DMS153 (cell line): ENCODE measurements at regions not wholly inside any gene's neighbourhood (a gene's known extent, or its start where the extent isn't known, plus 50 kb on each side); places are given as distances from the start of the nearest gene placed in this dataset.
"Not testable (repeated sequence)": the region's sequence is repeated elsewhere in the genome, so short reads cannot be mapped to it uniquely, and the experiment has no call there.

ENCODE experiments used
- DNase-seq: peaks from one replicate; lab custom pipeline; 2025; lab: John Stamatoyannopoulos, UW

DNA sequence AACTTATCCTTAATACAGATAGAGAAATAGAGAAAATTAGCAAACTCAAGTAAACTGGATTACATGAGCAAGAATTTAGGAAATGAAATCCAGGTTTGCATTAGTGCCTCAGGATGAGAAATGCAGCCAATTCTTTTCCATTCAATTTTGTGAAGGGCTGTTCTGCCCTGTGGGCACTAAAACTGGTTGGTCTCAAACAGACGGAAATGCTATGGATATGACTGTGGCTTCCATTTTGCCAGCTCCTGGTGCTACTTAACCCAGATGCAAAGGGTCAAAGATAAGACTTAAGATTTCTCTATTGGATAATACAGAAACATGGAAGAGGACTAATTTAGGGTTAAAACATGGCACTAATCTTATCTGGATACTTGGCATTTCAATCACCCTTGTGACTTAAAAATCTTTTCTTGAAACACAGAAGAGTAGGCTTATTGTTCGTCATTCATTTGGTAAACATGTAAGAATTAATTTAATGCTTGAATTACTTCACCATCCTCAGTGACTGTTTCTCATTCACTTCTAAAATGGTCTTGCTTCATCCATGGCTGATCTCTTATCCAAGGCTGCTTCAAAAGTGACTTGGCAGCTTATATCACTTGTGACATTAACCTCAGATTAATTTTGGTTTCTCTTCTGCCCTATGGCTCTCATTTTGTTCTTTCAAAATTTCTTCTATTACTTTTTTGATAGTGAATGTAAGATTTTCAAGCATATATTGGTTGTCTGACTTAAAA, 1008.7 kb downstream of the GLUD2 start:
- no peak for DNase-seq

DNA sequence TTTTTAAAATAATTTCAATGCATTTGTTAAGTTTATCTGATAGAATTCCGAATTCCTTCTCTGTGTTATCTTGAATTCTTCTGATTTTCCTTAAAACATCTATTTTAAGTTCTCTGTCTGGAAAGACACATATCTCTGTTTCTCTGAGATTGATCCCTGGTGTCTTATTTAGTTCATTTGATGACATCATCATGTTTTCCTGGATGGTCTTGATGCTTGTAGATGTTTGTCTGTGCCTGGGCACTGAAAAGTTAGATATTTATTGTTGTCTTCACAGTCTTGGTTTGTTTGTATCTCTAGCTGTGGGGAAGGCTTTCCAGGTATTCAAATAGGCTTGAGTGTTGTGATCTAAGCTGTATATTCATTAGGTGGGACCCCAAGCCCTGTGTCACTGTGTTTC, 1028.8 kb downstream of the GLUD2 start:
- DNase-seq: no peak

DNA sequence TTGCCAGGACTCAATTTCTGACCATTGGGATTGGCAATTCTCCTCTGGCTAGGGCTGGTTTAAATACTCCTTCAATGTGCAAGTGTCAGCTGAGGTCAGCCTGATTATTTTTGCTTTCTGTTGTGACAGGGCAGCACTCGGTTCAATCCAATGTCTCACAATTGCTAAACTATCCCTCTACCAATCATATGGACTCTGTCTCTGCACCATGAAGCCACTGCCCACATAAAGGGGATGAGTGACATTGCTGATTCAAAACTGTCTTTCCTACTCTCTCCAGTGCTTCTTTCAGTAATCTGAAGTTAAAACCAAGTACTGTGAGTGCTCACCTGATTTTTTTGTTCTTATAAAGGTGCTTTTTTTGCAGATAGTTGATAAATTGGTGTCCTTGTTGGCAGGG, 1030.7 kb downstream of the GLUD2 start:
- DNase-seq: no peak

DNA sequence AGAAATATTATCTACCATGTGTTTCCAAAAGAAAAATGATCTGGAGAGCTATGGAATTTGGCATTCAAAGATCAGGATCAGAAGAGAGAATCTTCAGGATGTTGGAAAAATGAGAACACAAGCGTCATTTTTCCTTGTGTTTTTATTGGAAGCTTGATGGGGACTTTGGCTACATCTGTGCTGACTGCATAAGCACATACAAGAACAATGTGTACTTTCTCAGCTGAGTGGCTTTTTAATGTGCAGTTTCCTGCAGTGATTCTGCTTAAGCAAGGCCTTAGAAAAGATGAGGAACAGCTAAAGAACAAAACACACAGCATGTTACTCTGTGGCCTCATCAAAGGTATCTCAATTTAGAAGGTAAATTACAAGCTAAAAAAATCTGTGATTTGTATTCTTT, 1039.9 kb downstream of the GLUD2 start:
- DNase-seq: peak; percentile 63

DNA sequence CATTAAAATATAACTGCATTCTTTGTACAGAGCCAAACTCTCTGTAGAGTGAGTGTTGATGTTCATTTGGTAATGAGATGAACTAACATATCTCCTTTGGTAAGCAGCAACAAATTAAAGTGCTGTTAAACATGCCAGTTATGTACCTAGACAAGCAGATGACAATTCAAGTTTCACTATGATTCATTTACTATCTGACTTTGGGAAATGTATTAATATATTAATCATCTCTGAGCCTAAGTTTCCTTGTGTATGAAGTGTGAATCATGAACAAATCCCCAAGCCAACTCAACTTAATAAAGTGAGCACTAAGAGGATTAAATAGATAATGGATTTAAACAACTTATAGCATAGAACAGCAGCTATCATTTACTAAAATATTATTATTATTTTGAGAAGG, 1044.2 kb downstream of the GLUD2 start:
- no peak for DNase-seq

DNA sequence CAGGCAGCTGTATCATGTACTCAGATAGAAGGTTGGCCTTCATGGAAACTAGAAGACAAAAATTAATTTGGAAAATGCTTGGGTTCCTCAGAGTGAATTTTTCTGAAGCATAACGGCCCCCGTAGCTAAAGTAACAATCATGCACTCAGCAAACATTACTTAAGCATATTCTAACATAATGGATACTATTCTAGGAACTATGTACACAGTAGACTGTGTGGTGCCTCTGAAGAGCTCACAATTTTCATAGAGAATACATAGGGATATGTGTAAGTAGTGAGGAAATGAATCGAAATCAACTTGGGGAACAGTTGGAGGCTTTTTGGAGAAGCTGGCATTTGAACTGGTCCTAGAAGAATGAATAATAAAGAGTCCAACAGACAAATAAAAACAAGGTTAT, 1045.0 kb downstream of the GLUD2 start:
- DNase-seq: no peak

DNA sequence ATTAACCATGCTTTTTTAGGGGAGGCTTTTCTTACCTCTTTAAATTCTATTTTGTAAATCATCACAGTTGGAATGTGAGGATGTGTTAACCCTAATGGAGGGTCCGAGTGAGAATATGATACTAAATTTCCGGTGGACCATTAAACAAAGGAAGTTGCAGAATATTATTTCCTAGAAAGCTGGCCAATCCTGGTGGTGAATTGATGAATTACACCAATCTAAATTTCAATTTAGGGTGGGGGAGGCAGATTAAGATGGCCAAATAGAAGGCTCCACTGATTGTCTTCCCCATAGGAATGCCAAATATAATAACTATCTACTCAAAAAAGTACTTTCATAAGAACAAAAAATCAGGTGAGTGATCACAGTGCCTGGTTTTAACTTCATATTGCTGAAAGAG, 1045.6 kb downstream of the GLUD2 start:
- no peak for DNase-seq

DNA sequence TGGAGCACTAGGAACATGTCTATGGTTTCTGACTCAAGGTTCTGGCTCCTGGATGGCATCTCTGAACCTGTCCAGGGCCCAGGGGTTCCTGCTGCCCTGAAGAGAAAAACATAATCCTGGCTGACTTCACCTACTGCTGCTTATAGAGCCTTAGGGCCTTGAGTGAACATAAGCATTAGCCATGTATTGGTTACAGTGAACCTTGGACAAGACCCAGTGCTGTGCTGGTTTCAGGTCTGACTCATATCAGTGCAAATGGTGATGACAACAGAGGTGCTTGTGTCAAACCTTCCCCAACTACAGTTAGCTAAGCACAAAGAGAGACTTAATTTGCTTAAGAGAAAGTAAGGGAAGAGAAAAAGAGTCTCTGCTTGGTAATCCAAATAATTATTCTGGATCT, 1047.2 kb downstream of the GLUD2 start:
- DNase-seq: no peak

DNA sequence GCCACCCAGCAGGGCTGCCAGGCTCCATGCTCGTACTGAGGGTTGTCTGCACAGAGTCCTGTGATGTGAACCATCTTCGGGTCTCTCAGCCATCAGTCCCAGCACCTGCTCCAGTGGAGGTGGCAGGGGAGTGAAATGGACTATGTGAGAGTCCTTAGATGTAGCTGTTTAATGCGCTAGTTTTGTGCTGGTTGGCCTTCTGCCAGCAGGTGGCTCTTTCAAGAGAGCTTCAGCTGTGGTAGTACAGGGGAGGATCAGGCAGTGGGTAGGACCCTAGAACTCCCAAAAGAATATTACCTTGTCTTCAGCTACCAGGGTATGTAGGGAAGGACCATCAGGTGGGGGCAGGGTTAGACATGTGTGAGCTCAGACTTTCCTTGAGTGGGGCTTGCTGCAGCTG, 1066.0 kb downstream of the GLUD2 start:
- DNase-seq: no peak

DNA sequence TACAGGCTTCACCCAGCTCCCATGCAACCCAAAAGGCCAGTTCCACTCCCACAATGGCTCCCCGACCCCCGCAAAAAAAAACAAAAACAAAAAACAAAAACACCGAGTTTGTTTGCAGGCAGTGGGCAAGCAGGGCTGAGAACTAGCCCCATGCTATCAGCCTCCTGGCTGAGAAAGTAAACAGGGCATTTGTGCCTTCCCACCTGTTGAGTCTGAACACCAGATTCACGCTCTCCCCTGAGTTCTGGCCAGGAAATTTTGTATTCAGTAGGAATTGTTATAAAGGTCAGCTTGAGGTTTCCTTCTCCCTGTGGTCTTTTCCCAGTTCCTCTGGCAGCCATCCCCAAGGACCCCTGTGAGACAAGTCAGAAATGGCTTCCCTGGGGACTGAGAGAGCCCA, 1066.5 kb downstream of the GLUD2 start:
- no peak for DNase-seq

DNA sequence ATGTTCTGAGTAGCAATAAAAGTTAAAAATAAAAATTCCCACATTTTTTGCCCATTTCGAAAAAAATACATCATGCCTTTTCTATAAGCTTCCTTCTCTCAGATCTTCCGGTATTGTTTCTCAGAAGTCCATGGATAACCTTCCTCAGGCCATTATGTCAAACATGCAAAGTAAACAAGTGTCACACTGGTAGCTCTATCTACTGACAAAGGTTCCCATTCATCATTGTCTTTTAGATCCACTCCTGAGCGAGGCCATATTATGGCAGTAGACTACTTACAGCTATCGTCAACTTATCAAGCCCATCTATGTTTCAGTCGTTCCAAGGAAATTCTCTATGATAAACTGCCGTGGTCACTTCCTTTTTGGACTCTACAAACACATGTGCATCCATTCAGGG, 1068.2 kb downstream of the GLUD2 start:
- DNase-seq: peak; percentile 34

DNA sequence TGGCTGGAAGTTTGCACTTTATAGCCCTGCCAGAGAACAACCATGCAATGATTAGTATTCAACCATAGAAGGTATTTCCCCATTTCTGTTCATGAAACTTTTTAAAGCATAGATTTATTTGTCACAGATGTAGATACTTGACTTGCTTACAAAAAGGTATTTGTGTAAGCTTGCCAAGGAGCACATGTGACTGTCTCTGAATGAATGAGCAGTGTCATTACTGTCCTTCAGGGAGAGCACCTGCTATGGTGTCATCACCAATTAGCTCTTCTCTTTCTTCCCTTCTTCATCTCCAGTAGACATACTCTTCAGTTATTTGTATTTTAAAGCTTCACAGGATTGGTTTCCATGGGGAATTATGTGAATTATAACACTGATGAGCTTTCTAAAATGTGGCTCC, 1064.7 kb upstream of the GRIA3 start:
- DNase-seq: no peak

DNA sequence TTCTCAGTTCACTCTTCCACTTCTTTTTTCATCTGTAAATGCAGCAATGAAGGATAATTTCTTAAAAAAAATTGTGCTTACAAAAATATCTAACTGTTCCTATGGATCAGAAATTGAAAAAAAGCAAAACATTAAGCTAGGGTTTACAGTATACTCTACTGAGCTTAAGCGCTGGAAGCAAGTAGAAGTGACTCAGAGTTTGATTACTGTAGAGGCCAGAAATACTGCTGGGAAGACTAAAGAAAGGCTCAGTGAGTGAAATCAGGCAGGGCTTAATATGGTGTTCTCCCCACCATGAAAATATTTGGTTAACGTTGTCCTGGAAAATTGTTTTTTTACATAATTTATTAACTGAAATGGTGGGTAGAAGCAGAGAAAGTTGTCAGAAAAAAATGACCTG, 1061.8 kb upstream of the GRIA3 start:
- DNase-seq: no peak

DNA sequence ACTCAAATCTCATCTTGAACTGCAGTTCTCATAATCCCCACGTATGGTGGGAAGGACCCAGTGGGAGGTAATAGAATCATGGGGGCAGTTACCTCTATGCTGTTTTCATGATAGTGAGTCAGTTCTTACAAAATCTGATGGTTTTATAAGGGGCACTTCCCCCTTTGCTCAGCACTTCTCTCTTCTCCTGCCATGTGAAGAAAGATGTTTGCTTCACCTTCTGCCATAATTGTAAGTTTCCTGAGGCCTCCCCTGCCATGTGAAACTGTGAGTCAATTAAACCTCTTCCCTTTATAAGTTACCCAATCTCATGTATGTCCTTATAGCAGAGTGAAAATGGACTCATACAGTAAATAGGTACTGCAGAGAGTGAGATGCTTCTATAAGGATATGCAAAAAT, 1050.6 kb upstream of the GRIA3 start:
- no peak for DNase-seq

DNA sequence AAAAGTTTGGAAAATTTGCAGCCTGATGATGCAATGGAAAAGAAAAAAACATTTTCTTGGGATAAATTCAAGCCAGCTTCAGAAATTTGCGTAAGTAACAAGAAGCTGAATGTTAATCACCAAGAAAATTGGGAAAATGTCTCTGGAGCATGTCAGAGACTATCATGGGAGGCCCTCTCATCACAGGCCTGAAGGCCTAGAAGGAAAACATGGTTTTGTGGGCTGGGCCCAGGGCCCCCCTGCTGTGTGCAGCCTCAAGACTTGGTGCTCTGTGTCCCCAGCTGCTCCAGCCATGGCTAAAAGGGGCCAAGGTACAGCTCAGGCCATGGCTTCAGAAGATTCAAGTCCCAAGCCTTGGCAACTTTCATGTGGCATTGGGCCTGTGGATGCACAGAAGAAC, 1049.8 kb upstream of the GRIA3 start:
- DNase-seq: no peak

DNA sequence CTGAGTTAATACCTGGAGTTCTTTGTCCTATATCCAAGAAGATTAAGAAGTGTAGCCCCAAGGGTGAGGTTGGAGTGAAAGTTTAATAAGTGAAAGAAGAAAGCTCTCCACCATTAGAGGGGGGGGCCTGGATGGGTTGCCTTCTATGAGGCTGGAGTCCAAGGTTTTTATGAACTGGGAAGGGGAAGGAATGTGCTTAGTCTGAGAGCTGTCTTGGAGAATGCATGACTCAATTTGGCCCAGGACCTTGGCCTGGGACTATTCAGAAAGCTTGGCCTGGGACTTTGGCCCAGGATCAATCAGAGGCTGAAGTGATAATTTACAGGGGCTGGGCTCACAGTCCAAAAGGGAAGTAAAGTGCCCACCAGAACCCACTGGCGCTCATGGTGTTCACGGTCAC, 1049.0 kb upstream of the GRIA3 start:
- DNase-seq: no peak

DNA sequence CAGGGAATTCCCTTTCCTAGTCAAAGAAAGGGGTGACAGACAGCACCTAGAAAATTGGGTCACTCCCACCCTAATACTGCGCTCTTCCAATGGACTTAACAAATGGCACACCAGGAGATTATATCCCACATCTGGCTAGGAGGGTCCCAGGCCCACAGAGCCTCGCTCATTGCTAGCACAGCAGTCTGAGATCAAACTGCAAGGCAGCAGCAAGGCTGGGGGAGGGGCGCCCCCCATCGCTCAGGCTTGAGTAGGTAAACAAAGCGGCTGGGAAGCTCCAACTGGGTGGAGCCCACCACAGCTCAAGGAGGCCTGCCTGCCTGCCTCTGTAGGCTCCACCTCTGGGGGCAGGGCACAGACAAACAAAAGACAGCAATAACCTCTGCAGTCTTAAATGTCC, 1043.9 kb upstream of the GRIA3 start:
- not testable (repeated sequence) for DNase-seq

DNA sequence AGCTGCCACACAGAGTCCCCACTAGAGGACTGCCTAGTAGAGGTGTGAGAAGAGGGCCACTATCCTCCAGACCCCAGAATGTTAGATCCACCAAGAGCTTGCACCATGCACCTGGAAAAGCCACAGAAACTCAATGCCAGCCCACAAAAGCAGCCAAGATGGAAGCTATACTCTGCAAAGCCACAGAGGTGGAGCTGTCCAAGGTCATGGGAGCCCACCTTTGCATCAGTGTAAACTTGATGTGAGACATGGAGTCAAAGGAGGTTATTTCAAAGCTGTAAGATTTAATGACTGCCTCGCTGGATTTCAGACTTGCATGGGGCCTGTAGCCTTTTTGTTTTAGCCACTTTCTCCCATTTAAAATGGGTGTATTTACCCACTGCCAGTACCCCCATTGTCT, 1030.1 kb upstream of the GRIA3 start:
- DNase-seq: no peak

DNA sequence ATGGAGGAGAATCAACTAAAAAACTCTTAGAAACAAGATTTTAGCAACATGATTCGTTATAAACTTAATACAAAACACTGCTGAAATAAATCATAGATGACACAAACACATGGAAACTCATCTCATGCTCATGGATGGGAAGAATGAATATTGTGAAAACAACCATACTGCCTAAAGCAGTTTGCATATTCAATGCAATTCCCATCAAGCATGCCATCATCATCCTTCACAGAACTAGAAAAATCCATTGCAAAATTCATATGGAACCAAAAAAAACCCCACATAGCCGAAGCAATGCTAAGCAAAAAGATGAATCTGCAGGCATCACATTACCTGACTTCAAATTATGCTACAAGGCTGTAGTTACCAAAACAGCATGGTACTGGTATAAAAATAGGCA, 1015.8 kb upstream of the GRIA3 start:
- no peak for DNase-seq

DNA sequence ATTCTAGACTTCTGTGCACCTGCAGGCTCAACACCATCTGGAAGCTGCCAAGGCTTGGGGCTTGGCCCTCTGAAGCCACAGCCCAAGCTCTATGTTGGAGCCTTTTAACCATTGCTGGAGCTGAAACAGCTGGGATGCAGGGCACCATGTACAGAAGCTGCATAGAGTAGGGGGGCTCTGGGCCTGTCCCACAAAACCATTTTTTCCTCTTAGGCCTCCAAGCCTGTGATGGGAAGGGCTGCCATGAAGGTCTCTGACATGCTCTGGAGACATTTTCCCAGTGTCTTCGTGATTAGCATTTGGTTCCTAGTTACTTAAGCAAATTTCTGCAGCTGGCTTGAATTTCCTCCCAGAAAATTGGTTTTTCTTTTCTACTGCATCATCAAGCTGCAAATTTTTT, 999.3 kb upstream of the GRIA3 start:
- no peak for DNase-seq

DNA sequence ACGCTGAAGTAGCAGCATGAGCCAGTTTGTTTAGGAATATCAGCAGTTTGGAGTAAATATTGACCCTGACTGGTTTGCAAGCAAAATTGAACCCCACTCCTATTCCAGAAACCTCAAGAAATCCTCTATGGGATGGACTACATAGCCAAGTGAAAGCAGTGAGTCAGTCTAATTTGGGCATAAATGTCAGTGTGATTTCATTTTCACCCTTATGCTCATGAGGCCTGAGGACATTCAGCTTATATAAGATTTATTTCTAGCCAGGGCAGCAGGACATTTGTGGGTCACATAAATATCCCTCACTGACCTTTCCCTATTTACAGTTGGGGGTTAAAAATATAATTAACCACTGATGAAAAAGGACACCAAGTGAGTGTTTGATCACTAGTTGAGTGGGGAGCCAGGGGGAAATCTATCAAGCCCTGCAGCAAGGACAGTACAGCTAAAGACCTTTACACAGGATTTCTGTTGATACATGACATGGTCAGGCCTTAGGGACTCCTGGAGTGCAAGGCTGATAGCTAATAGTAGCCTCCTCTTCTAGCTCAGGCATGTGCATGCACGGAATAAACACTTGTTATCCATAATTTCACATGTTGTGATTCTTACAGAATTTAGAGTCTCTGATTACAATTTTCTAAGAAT, 996.9 kb upstream of the GRIA3 start:
- no peak for DNase-seq

DNA sequence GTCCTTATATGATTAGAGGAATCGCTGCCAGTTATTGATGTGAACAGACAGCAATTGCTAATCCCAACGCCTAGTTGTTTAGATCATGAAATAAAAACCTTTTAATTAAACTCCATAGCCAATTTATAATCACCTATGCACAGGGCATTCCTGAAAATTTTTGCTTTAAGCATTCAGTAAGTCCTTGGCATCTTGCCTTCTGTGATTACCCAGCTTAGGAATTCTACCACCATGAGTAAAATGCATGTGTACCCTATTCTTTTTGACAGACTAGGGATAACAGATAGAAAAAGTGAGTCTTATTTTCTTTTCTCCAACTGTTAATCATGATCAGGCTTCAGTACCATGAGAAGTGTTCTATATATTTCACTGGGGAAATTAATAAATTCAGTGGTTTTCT, 995.3 kb upstream of the GRIA3 start:
- no peak for DNase-seq

DNA sequence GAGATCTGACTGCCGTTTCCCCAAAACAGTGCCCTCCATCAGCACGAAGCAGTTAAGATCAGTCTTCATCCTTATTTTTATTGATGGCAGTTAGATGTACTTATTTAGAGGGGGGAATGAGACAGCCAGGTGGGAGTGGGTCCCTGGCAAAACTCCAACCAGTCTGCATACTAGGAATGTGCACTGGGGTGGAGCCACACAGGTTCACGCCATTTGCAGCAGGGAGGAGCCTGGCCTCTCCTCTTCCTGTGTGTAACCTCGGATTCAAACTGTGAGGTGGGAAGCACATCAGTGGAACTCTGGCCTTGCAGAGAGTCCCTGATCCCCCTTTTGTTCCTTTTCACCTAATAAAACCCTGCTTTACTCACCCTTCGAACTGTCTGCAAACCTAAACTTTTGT, 987.7 kb upstream of the GRIA3 start:
- no peak for DNase-seq

DNA sequence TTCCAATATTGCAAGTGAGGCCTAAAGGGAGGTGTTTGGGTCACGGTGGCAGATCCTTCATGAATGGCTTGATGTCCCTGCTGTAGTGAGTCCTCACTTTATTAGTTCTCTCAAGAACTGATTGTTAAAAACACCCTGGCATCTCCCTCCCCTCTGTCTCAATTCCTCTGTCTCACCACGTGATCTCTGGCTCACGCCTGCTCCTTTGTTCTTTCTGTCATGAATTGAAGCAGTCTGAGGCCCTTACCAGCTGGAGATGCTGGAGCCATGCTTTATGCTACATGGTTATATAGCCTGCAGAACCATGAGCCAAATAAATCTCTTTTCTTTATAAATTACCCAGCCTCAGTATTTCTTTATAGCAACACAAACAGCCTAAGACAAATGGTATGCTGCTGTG, 980.7 kb upstream of the GRIA3 start:
- DNase-seq: no peak
